ENCODE measurements at regions not wholly inside any gene's neighbourhood (a gene's known extent, or its start where the extent isn't known, plus 50 kb on each side); places are given as distances from the start of the nearest gene placed in this dataset.
"Not testable (repeated sequence)": the region's sequence is repeated elsewhere in the genome, so short reads cannot be mapped to it uniquely, and the experiment has no call there.

DNA sequence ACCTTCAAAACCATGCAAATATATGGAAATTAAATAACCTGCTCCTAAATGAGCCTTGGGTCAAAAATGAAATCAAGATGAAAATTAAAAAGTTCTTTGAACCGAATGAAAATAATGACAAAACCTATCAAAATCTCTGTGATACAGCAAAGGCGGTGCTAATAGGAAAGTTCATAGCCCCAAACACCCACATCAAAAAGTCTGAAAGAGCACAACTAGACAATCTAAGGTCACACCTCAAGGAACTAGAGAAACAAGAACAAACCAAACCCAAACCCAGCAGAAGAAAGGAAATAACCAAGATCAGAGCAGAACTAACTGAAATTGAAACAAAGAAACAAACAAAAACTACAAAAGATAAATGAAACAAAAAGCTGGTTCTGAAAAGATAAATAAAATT is 477.7 kb upstream of the ARHGEF26 start:
- TF ChIP-seq, protein P1, sequence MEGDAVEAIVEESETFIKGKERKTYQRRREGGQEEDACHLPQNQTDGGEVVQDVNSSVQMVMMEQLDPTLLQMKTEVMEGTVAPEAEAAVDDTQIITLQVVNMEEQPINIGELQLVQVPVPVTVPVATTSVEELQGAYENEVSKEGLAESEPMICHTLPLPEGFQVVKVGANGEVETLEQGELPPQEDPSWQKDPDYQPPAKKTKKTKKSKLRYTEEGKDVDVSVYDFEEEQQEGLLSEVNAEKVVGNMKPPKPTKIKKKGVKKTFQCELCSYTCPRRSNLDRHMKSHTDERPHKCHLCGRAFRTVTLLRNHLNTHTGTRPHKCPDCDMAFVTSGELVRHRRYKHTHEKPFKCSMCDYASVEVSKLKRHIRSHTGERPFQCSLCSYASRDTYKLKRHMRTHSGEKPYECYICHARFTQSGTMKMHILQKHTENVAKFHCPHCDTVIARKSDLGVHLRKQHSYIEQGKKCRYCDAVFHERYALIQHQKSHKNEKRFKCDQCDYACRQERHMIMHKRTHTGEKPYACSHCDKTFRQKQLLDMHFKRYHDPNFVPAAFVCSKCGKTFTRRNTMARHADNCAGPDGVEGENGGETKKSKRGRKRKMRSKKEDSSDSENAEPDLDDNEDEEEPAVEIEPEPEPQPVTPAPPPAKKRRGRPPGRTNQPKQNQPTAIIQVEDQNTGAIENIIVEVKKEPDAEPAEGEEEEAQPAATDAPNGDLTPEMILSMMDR (IDR thresholded peaks at IDR 0.05): not testable (repeated sequence)
- not testable (repeated sequence) for TF ChIP-seq POLR2A (IDR thresholded peaks at IDR 0.05)
